ENCODE measurements at regions not wholly inside any gene's neighbourhood (a gene's known extent, or its start where the extent isn't known, plus 50 kb on each side); places are given as distances from the start of the nearest gene placed in this dataset.

DNA sequence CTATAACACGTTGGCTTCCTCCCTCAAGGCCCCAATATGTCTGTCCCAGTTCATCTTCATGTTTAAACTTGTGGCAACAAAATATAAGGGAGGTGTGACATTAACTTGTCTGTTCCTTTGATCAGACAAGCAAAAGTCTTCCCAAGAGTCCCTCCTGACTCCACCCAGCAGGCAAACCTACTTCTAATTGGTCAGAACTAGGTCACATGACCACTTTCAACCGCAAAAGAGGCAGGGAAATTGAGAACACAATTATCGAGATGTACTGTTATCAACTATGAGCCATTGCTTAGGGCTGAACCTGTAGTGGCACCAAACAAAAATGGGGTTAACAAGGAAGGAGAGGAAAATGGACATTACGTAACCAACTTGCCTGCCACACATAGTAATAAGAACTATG is 246.8 kb upstream of the TET2 start:
- no peaks in the 10 kb centered on the region for H3K4me1 ChIP-seq (ENCODE audit: control insufficient read depth in 2 of 2, insufficient read depth in 2 of 2, low read length in 1 of 2)
- no peaks in the 10 kb centered on the region for H3K27me3 ChIP-seq (ENCODE audit: control insufficient read depth in 1 of 2, insufficient read depth in 2 of 2, low read length in 2 of 2)
- no peaks in the 10 kb centered on the region for H3K9me3 ChIP-seq (ENCODE audit: control insufficient read depth in 2 of 2, insufficient read depth in 1 of 2, low read depth in 1 of 2, low read length in 1 of 2)
- no peaks in the 10 kb centered on the region for H3K36me3 ChIP-seq (ENCODE audit: control insufficient read depth in 2 of 2, insufficient read depth in 2 of 2, low read length in 1 of 2)
- no peak overlapping the region for H3K4me3 ChIP-seq (ENCODE audit: low read depth in 1 of 2, low read length in 2 of 2)
- no peak overlapping the region for H3K27ac ChIP-seq (ENCODE audit: low read depth in 2 of 2, low read length in 1 of 2)
- WGBS, 2 donors = 90 to 91% methylated on average over 4 of the region's 4 CpGs

DNA sequence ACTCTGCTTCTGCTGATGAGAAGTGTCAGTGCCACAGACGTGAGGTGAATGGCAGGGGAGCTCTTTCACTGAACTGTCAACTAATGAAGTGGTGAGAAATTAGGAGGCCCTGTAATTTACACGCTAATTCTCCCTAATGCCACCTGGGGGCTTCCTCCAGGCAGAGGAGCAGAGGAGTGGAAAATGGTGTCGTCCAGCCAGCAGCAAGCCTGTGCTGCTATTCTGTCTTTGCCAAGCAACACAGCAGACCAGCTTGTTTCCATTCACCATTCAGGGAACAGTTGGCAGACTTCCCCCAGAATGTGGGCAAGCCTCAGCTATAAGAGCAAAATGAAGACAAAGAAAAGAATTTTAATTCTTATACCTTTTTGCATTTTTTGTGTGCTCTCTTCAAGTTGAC is 245.2 kb upstream of the TET2 start:
- H3K4me3 ChIP-seq (ENCODE audit: low read depth in 1 of 2, low read length in 2 of 2) = no peak overlapping the region
- no peaks in the 10 kb centered on the region for H3K4me1 ChIP-seq (ENCODE audit: control insufficient read depth in 2 of 2, insufficient read depth in 2 of 2, low read length in 1 of 2)
- H3K36me3 ChIP-seq (ENCODE audit: control insufficient read depth in 2 of 2, insufficient read depth in 2 of 2, low read length in 1 of 2) = no peaks in the 10 kb centered on the region
- no peaks in the 10 kb centered on the region for H3K9me3 ChIP-seq (ENCODE audit: control insufficient read depth in 2 of 2, insufficient read depth in 1 of 2, low read depth in 1 of 2, low read length in 1 of 2)
- no peak overlapping the region for H3K27ac ChIP-seq (ENCODE audit: low read depth in 2 of 2, low read length in 1 of 2)
- no peaks in the 10 kb centered on the region for H3K27me3 ChIP-seq (ENCODE audit: control insufficient read depth in 1 of 2, insufficient read depth in 2 of 2, low read length in 2 of 2)
- 22 to 24% methylated on average over 3 of the region's 3 CpGs for WGBS, 2 donors

DNA sequence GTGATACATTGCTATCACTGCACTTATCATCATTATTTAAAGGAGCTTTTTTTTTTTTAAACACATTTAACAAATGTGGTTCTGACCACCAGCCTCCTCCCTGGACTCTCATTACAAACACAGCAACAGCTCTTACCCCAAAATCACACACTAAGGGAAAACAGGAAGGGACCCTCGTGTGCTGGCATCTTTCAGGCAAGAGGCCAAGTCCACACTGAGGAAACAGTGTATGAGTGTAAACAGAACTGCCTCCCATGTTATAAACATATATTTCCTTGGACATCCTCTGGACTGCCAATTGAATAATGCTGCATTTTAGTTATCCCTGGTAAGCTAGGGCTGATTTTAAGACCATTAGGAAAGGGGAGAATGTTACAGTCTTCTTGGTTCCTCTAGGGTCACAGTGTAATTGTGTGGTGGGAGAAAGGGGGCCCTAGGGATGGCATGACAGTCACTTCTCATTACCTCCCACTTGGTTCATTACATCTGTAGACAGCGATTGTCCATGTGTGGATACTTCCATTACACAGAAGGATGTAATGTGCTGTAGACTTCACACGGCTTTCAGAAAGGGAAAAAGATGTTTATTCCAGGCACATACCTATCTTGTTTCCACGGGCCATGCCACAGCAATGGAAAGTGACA is 244.6 kb upstream of the TET2 start:
- H3K36me3 ChIP-seq (ENCODE audit: control insufficient read depth in 2 of 2, insufficient read depth in 2 of 2, low read length in 1 of 2) = no peaks in the 10 kb centered on the region
- no peak overlapping the region for H3K4me3 ChIP-seq (ENCODE audit: low read depth in 1 of 2, low read length in 2 of 2)
- no peak overlapping the region for H3K27ac ChIP-seq (ENCODE audit: low read depth in 2 of 2, low read length in 1 of 2)
- H3K9me3 ChIP-seq (ENCODE audit: control insufficient read depth in 2 of 2, insufficient read depth in 1 of 2, low read depth in 1 of 2, low read length in 1 of 2) = no peaks in the 10 kb centered on the region
- H3K4me1 ChIP-seq (ENCODE audit: control insufficient read depth in 2 of 2, insufficient read depth in 2 of 2, low read length in 1 of 2) = no peaks in the 10 kb centered on the region
- no peaks in the 10 kb centered on the region for H3K27me3 ChIP-seq (ENCODE audit: control insufficient read depth in 1 of 2, insufficient read depth in 2 of 2, low read length in 2 of 2)
- 55 to 59% methylated on average over 4 of the region's 4 CpGs for WGBS, 2 donors

DNA sequence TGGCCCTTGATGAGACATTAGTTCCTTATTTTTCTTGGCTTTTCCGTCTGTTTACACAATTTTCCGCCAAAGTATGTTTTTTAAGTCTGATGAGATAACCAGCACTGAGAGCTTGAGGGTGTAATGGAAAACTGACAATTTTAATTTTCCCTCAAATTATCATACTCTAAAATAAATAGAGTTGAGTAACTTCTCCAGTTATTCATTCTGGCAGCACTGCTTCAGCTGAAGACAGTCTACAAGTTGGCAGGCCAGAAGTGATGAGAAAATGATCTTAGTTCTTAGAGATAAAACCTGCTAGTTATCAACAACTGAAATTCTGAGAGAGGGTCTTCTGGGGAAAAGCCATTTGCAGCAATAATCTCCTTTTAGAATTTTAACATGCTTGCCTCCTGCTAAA is 241.6 kb upstream of the TET2 start:
- H3K9me3 ChIP-seq (ENCODE audit: control insufficient read depth in 2 of 2, insufficient read depth in 1 of 2, low read depth in 1 of 2, low read length in 1 of 2) = no peaks in the 10 kb centered on the region
- H3K27me3 ChIP-seq (ENCODE audit: control insufficient read depth in 1 of 2, insufficient read depth in 2 of 2, low read length in 2 of 2) = no peaks in the 10 kb centered on the region
- no peaks in the 10 kb centered on the region for H3K4me1 ChIP-seq (ENCODE audit: control insufficient read depth in 2 of 2, insufficient read depth in 2 of 2, low read length in 1 of 2)
- H3K36me3 ChIP-seq (ENCODE audit: control insufficient read depth in 2 of 2, insufficient read depth in 2 of 2, low read length in 1 of 2) = no peaks in the 10 kb centered on the region
- H3K4me3 ChIP-seq (ENCODE audit: low read depth in 1 of 2, low read length in 2 of 2) = no peak overlapping the region
- whole genome bisulfite sequencing, 2 donors = 78 to 80% methylated on average over 2 of the region's 2 CpGs
- H3K27ac ChIP-seq (ENCODE audit: low read depth in 2 of 2, low read length in 1 of 2) = no peak overlapping the region

DNA sequence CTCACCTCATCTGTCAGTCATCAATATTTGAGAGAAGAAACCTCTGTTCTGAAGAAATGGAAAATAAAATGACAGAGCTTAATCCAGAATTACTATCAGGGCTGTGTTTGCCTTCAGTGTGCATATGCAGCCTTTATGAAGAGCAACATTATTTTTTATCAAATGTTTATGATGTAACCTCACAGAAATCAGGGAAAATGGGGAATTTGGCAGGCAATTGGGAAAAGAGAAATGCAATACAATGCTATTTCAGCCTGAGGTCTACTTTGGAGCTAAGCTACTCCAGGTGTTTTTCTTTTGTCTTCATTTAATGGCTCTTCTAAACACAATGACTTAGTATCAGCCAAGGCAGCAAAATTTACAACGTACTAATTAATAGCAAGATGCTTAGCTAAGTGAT is 241.1 kb upstream of the TET2 start:
- Histone ChIP-seq H3K9me3 (ENCODE audit: control insufficient read depth in 2 of 2, insufficient read depth in 1 of 2, low read depth in 1 of 2, low read length in 1 of 2) (no peaks in the 10 kb centered on the region), H3K27me3 (ENCODE audit: control insufficient read depth in 1 of 2, insufficient read depth in 2 of 2, low read length in 2 of 2) (no peaks in the 10 kb centered on the region), H3K4me3 (ENCODE audit: low read depth in 1 of 2, low read length in 2 of 2) (no peak overlapping the region), H3K4me1 (ENCODE audit: control insufficient read depth in 2 of 2, insufficient read depth in 2 of 2, low read length in 1 of 2) (no peaks in the 10 kb centered on the region), H3K27ac (ENCODE audit: low read depth in 2 of 2, low read length in 1 of 2) (no peak overlapping the region), H3K36me3 (ENCODE audit: control insufficient read depth in 2 of 2, insufficient read depth in 2 of 2, low read length in 1 of 2) (no peaks in the 10 kb centered on the region)
- 27 to 52% methylated on average over 1 of the region's 1 CpG for WGBS, 2 donors

DNA sequence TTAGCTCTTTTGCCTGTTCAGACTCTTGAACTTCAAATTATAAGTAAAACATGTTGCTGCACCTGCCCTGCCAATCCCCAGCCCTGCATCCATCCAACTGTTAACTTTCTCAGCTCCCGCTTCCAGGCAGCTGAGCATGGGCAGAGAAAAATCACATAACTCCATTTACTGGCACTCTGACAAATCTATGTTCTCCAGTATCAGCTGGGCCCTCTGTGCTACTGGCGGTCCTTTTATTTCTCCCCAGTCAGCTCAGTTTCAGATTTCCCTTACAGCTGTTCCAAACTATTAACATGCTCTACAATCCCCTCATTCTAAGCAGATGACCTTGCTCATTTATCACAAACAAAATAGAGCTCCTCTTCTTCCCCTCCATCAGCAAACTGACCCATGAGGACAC is 240.4 kb upstream of the TET2 start:
- WGBS, 2 donors = 59 to 61% methylated on average over 2 of the region's 2 CpGs
- H3K9me3 ChIP-seq (ENCODE audit: control insufficient read depth in 2 of 2, insufficient read depth in 1 of 2, low read depth in 1 of 2, low read length in 1 of 2) = no peaks in the 10 kb centered on the region
- no peaks in the 10 kb centered on the region for H3K36me3 ChIP-seq (ENCODE audit: control insufficient read depth in 2 of 2, insufficient read depth in 2 of 2, low read length in 1 of 2)
- no peaks in the 10 kb centered on the region for H3K4me1 ChIP-seq (ENCODE audit: control insufficient read depth in 2 of 2, insufficient read depth in 2 of 2, low read length in 1 of 2)
- no peak overlapping the region for H3K27ac ChIP-seq (ENCODE audit: low read depth in 2 of 2, low read length in 1 of 2)
- no peaks in the 10 kb centered on the region for H3K27me3 ChIP-seq (ENCODE audit: control insufficient read depth in 1 of 2, insufficient read depth in 2 of 2, low read length in 2 of 2)
- no peak overlapping the region for H3K4me3 ChIP-seq (ENCODE audit: low read depth in 1 of 2, low read length in 2 of 2)

DNA sequence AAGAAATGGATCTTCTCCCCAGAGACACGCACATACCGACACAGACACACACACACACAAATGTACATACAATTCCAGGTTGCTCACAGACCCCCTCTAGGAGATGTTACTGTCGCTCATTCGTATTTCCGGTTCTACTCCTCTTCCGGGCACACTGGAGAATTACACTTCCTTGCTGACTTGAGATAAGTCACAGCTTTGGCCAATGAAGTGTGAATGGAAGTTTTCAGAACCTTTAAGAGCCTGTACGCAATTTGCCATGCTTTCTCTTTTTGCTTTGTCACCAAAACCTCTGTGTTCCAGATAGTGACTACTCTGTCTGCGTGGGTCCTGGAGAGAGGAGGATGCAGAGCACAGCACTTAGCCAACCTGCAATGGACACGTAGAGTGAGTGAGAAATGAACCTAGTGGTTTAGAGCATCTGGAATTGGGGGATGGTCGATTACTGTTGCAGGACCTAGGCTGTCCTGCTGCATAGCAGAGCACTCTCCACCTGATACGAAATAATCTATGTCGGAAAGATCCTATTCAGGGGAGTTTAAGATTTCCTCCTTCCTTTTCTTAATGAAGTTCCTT is 239.5 kb upstream of the TET2 start:
- 81 to 84% methylated on average over 12 of the region's 12 CpGs for WGBS, 2 donors
- no peaks in the 10 kb centered on the region for H3K9me3 ChIP-seq (ENCODE audit: control insufficient read depth in 2 of 2, insufficient read depth in 1 of 2, low read depth in 1 of 2, low read length in 1 of 2)
- H3K27ac ChIP-seq (ENCODE audit: low read depth in 2 of 2, low read length in 1 of 2) = no peak overlapping the region
- no peaks in the 10 kb centered on the region for H3K36me3 ChIP-seq (ENCODE audit: control insufficient read depth in 2 of 2, insufficient read depth in 2 of 2, low read length in 1 of 2)
- no peaks in the 10 kb centered on the region for H3K4me1 ChIP-seq (ENCODE audit: control insufficient read depth in 2 of 2, insufficient read depth in 2 of 2, low read length in 1 of 2)
- no peak overlapping the region for H3K4me3 ChIP-seq (ENCODE audit: low read depth in 1 of 2, low read length in 2 of 2)
- no peaks in the 10 kb centered on the region for H3K27me3 ChIP-seq (ENCODE audit: control insufficient read depth in 1 of 2, insufficient read depth in 2 of 2, low read length in 2 of 2)

DNA sequence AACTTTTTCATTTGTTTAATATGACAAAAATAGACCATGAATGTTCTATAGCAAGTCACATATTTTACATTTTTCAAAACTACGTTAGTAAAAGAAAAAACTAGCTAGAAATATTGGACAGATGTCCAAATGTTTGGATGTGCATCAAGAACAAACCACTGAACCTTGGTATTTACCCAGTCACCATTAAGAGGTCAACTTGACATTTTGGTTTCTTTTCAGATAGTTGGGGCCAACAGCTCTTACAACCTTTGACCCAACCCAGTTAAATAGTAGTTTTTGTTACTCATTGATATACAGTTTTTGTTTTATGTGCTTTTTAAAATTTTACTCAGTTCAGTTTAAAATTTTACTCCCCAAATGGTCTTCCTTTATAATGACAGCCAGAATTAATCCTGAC is 238.7 kb upstream of the TET2 start:
- Histone ChIP-seq H3K9me3 (ENCODE audit: control insufficient read depth in 2 of 2, insufficient read depth in 1 of 2, low read depth in 1 of 2, low read length in 1 of 2) (no peaks in the 10 kb centered on the region), H3K36me3 (ENCODE audit: control insufficient read depth in 2 of 2, insufficient read depth in 2 of 2, low read length in 1 of 2) (no peaks in the 10 kb centered on the region), H3K27ac (ENCODE audit: low read depth in 2 of 2, low read length in 1 of 2) (no peak overlapping the region), H3K4me3 (ENCODE audit: low read depth in 1 of 2, low read length in 2 of 2) (no peak overlapping the region), H3K27me3 (ENCODE audit: control insufficient read depth in 1 of 2, insufficient read depth in 2 of 2, low read length in 2 of 2) (no peaks in the 10 kb centered on the region), H3K4me1 (ENCODE audit: control insufficient read depth in 2 of 2, insufficient read depth in 2 of 2, low read length in 1 of 2) (no peaks in the 10 kb centered on the region)
- 49 to 57% methylated on average over 1 of the region's 1 CpG for WGBS, 2 donors

DNA sequence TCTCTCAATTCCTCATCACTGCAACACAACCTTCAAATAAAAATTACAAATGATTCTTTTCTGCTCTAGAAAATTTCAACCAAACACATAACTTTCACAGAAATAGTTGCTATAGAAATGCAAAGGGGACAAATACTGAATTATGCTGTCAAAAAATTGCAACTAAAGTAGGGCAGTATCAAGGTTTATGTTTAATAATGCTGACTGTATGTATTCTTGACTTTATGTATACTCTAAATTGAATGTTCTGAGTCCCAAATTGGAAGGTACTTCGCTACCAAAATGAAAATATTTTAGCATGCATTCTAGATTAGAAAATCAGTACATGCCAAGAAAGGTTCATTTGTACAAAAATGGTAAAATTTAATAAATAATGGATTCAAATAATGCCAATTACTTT is 237.3 kb upstream of the TET2 start:
- no peaks in the 10 kb centered on the region for H3K4me1 ChIP-seq (ENCODE audit: control insufficient read depth in 2 of 2, insufficient read depth in 2 of 2, low read length in 1 of 2)
- 75 to 88% methylated on average over 1 of the region's 1 CpG for WGBS, 2 donors
- no peak overlapping the region for H3K27ac ChIP-seq (ENCODE audit: low read depth in 2 of 2, low read length in 1 of 2)
- H3K4me3 ChIP-seq (ENCODE audit: low read depth in 1 of 2, low read length in 2 of 2) = no peak overlapping the region
- no peaks in the 10 kb centered on the region for H3K36me3 ChIP-seq (ENCODE audit: control insufficient read depth in 2 of 2, insufficient read depth in 2 of 2, low read length in 1 of 2)
- H3K27me3 ChIP-seq (ENCODE audit: control insufficient read depth in 1 of 2, insufficient read depth in 2 of 2, low read length in 2 of 2) = no peaks in the 10 kb centered on the region
- no peaks in the 10 kb centered on the region for H3K9me3 ChIP-seq (ENCODE audit: control insufficient read depth in 2 of 2, insufficient read depth in 1 of 2, low read depth in 1 of 2, low read length in 1 of 2)

DNA sequence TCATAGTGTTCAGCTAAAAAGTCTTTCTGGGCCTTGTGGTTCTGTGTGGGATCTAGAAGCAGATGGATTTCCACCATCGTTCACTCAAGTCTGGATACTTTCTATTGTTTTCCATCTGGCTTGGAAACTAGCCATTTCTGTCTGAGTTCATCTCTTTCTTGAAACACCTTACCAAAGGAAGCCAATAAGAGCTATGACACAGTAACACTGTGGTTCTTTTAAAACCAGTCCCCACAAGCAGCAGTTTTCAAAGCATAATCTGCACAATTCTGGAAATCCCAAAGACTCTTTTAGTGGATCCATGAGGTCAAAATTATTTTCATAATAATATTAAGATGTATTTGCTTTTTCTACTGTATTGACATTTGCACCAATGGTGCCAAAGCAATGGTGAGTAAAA is 234.2 kb upstream of the TET2 start:
- no peaks in the 10 kb centered on the region for H3K27me3 ChIP-seq (ENCODE audit: control insufficient read depth in 1 of 2, insufficient read depth in 2 of 2, low read length in 2 of 2)

More for the DNA sequence above, 234.2 kb upstream of the TET2 start:
- Histone ChIP-seq H3K4me1 (ENCODE audit: control insufficient read depth in 2 of 2, insufficient read depth in 2 of 2, low read length in 1 of 2) (no peaks in the 10 kb centered on the region), H3K4me3 (ENCODE audit: low read depth in 1 of 2, low read length in 2 of 2) (no peak overlapping the region), H3K36me3 (ENCODE audit: control insufficient read depth in 2 of 2, insufficient read depth in 2 of 2, low read length in 1 of 2) (no peaks in the 10 kb centered on the region), H3K9me3 (ENCODE audit: control insufficient read depth in 2 of 2, insufficient read depth in 1 of 2, low read depth in 1 of 2, low read length in 1 of 2) (no peaks in the 10 kb centered on the region), H3K27ac (ENCODE audit: low read depth in 2 of 2, low read length in 1 of 2) (no peak overlapping the region)
- 50 to 71% methylated on average over 1 of the region's 1 CpG for WGBS, 2 donors
